Dedifferentiated amniotic fluid mesenchymal stem cell (primary cell): ENCODE measurements at regions not wholly inside any gene's neighbourhood (a gene's known extent, or its start where the extent isn't known, plus 50 kb on each side); places are given as distances from the start of the nearest gene placed in this dataset.
"Not testable (repeated sequence)": the region's sequence is repeated elsewhere in the genome, so short reads cannot be mapped to it uniquely, and the experiment has no call there.

Source experiments
- DNase-seq: peaks from one replicate; pipeline ENCODE4 v3.0.0-alpha.2; 2016; ENCODE audit errors: extremely low spot score

DNA sequence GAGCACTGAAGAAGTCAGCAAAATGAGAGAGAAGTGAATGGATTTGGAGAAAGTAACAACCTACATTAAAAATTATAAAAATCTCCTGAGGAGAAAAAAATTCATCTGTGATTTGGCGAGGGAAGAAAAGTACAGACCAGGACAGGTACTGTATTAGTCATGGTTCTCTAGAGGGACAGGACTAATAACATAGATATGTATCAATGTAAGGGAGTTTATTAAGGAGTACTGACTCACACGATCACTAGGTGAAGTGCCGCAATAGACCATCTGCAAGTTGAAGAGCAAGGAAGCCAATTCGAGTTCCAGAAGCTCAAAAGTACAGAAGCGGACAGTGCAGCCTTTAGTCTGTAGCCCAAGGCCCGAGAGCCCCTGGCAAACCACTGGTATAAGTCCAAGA is 1004.4 kb upstream of the ALCAM start:
- no peak for DNase-seq

DNA sequence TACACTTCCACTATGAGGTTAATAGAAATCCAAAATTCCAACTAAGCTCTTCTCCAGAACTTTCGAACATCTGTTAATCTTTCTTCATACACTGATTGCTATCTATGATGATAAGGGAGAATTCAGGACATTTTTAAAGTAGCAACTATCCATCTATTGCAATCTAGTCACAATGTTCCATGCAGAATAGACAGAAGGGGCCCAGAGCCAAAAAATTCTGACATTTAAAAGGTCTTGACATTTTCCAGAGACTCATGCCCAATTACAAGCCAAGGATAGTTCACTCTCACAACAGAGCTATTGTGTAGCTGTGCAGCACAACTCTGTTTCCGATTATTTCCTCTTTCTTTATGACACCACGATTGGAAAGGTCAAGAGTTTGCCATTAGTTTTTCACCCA is 999.7 kb upstream of the ALCAM start:
- no peak for DNase-seq

DNA sequence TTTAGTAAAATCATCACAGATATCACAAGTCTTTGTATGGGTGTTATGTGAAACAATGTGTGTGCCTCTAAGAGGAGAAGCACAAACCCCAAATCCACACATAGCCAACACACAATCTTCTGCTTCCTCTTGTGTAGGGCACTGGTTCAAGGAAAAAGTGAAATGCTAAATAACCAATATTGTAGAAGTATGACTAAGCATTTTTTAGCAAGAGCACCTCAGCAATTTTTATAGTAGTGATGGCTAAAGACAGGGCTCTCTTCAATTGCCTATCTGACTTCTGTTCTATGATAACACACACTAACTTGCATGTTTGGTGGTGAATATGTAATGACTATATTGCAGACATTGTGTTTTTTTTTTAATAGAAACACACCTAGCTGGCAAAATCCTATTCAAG is 997.9 kb upstream of the ALCAM start:
- no peak for DNase-seq

DNA sequence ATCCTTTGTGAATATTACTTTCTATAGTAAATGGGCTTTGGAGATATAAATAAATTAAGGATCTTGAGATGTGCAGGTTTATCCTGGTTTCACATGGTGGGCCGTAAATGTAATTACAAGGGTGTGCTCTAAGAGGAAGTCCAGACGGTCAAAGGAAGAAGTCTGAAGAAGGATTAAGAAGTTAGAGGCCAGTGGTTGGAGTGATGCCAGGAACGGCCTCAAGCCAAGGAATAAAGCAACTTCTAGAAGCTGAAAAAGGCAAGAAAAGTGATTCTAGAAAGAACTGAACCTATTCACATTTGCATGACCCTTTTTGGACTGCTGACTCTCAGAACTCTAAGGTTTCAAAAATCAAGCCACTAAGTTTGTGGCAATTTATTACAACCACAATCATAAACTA is 981.3 kb upstream of the ALCAM start:
- no peak for DNase-seq

DNA sequence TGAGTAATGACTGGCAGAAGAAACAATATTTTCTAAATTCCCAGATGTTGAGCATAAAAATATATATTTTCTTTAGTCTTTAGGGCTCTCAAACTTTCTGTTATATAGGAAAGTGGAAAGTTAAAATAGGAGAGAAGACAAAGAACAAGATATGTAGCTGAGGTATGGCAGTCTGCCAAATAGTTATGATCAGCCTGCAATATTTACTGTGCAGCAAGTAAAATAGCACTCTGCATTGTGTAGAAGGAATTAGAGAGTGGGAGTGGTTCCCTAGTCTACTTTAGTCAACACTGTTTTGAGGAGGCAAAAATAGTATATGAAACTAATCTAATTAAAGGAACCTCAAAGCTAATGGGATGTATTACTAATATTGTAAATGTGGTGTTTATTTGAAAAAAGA is 978.1 kb upstream of the ALCAM start:
- peak; percentile 43 for DNase-seq

DNA sequence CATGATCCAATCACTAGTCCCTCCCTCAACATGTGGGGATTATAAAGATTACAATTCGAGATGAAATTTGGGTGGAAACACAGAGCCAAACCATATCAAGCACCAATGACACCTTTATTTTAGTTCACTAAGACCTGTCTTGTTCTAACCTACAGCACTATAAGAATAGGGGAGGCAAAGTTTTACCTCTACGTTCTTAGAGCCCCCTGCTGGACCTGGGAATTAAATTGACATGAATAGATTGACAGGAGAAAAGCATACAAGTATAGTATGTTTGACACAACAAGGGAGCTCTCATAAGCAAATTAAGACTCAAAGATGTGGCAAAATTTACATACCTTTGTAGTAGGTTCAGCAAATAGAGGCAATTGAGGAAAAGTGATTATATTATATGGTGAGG is 974.4 kb upstream of the ALCAM start:
- no peak for DNase-seq

DNA sequence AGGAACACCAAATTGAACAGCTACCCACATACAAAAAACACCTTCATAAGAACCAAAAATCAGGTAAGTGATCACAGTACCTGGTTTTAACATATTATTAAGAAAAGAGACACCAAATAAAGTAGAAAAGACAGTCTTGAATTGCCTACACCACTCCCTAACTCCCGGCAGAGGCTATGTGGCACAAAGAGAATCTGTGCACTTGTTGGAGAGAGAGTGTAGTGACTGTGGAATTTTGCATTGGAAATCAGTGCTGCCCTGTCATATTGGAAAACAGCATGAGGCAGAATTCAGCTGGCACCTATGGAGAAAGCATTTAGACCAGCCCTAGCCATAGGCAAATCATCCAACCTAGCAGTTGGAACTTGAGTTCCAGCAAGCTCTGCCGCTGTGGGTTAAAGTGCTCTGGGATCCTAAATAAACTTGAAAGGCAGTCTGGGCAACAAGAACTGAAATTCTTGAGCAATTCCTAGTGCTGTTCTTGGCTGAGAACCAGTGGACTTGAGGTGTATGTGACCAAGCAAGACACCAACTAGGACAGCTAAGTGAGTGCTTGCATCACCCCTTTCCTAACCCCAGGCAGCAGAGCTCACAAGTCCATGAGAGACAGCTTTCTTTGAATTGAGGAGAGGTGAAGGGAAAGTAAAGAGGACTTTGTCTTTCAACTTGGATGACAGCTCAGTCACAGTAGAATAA is 969.6 kb upstream of the ALCAM start:
- DNase-seq: no peak

DNA sequence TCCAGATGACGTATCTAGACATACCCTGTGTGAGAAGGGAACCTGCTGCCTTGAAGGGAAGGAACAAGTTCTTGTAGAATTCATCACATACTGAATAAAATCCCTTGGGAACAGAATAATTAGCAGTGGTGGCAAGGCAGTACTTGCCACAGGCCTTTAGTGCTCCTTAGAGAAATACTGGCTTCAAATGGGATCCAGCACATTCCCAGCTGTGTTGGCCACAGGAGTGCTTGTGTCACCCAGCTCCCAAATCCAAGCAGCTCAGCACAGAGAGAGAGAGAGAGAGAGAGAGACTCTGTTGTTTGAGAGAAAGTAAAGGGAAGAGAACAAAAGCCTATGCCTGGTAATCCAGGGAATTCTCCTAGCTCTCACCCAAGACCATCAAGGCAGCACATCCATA is 969.0 kb upstream of the ALCAM start:
- DNase-seq: no peak

DNA sequence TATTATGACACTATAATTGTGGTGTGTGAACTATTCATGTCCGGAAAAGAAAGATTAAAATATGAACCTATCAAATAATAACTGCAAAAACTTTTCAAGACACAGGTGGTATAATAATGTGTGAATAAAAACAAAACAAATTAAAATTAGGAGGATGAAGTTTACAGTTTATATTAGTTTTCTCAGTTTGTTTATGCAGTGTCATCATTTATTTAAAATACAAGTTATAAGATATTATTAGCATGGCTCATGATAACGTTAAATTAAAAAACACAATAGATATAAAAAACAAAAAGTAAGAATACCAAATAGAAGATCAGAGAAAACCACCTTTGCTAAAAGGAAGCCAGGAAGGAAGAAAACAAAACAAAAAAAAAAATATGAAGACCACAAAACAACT is 963.8 kb upstream of the ALCAM start:
- DNase-seq: no peak

DNA sequence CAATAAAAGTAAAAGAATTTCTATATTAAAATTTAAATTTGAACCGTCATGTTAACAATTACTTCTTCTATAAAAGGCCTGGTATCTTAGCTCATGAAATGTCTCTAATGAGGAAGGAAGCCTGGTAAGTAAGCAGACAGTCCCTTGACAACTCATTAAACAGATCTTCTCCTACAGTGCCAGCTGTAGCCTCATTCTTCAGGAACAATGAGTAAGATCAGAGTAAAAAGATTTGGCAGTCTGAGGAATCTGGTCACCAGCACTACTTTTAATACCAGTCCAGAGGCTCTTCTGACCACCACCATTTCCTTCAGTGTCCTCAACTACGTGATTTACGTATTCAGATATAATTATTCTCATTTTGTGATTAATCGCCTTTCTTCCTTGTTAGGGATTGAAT is 955.0 kb upstream of the ALCAM start:
- no peak for DNase-seq

DNA sequence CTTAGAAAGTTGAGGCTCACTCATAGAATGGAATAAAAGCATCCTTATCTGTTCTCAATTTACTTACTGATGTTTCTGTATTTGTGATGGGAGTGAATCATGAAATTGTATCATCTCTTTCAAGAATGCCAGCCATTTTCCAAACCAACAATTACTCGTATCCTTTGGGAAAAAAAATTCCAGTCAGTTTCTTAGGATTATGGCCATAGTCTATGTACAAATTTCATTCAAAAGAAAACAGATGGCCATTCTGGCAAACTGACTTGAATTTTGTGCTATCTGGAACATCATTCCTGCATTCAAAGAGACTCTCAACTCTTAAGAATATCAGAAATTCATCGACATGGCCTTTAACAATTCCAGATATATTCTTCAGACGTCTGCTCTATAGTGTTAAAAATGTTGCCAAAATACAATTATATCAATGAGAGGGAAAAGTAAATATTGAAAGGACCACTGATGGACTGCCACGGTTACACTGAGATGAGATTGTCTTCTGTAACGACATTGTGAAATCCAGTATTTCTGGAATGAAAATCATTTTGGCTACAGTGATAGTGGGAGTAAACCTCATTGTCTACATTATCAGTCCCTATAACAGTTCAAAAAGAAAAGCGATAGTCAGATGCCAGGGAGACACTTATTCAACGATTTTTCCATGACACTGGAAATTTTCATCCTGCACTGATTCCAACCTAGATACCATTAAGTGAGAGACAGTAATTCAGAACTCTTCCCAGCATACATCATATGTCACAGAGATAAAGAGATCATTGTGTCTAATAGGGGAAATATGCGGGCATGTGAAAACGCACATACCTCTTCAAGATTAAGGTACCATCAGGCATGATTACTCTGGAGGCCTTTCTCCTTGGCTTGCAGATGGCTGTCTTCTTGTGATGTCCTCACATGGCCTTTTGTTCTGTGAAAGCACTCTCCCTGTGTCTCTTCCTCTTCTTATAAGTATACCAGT is 953.8 kb upstream of the ALCAM start:
- no peak for DNase-seq

DNA sequence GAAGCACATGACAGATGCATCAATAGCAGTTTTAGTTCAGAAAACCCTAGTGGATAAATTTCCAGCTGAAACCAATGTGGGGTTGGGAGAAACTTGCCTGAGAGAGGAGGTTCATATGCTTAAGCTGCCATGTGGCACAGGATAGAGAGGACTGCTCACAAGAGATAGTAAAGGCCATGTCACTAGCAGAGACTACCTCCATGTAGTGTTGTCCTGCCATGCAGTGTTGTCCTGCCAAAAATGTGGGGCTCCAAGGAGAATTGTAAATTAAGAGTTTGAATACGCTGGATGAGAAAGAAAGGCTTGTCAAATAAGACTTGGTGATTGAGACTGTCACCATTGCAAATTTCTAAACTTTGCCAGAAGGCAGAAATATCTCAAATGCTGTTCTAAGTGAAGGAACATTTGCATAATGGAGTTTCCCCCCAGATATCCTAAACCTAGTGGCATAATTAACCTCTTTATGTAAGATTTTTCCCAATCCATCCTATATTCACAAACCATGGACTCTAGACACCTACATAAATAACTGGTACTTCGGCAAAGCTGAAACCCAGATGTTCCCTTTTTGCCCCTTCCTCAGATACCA is 938.3 kb upstream of the ALCAM start:
- no peak for DNase-seq

DNA sequence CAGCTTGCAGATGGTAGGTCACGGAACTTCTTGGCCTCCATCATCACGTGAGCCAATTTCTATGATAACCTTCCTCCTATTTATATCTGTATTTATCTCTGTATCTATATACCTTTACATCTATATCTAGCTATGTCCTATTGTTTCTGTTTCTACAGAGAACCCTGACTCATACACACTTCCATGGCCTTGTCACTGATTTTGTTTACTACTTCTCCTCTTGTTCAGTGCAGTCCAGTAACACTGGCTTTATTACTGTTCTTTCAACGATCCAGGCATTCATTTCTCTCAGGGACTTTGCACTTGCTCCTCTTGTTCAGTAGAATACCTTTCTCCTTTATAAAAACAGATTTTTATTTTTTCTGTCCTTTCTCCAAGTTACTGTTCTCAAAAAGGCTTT is 937.0 kb upstream of the ALCAM start:
- no peak for DNase-seq

DNA sequence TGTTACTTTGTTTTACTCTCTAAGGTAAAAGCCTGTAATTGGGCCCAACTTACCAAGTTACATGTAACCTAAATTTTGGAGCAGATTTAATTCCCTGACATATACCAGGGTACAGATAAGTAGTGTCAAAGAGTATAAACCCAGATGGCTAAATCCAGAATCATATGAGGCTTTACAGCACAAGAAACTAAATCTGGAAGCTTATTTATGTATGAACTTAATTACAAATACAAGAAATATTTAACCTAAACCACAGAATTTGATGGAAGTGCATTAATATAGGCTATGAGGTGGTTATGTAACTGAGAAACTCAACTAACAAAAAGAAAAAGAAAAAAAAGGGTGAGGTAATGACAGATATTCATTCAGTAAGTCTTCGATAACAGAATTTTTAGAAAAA is 930.2 kb upstream of the ALCAM start:
- DNase-seq: no peak

DNA sequence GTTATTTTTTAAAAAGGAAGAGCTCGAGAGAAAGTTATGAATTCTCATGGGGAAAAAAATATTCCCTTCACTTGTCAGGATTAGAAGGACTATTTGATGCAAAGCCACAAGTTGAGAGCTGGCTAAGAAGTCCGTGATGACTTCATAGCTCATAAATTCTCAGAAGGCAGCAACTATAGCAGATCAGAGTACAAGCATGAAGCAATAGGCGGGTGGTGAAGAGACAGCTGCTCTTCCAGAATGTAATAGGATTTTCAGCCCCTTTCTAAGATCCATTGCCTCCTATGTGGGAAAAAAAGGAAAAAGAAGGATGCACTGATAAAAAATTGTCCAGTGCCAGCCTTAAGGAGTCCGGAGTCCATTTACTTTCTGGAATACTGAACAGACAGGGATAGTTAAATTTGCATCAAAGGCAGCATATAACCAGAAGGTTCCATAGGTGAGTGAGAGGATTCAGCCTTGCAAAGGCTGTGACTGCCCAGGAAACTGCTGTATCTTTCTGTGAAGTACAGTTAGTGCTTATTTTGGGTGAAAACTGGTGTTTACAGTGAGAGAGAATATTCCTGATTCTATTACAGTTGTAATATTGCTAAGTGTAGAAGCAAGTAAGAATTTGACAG is 929.5 kb upstream of the ALCAM start:
- peak; percentile 91 for DNase-seq

DNA sequence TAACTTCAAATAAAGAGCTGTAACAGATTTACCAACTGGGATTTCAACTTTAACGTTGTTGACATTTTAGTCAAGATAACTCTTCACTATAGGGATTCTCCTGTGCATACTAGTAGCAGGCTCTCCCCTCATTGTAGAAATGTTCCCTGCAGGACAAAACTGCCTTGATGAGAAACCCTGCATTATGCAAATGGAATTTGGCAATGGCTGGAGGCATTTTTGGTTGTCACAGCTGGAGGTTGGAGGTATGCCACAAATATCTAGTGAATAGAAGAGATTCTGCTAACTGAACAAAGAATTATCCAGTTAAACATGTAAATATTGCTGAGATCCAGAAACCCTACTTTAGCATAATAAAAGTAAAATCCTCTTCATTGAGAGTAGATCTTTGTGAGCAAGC is 928.8 kb upstream of the ALCAM start:
- DNase-seq: peak; percentile 59

DNA sequence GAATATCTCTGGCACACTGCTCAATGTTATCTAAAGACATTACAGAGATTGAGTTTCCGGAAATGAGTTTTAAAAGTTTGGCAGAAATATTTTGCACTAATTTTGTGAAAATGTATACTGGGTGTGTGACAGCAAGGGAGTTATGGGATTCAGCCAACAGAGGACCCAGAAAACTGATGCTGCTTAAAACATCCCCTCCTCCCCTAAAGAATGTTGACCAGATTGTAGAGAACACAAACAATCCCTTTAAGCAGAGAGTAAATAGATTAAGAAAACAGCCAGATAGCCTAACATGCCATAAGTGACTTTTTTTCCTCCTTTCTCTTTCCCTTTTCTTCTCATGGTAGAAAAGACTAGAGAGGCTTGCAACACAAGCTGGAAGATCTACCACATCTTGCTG is 928.0 kb upstream of the ALCAM start:
- DNase-seq: no peak

DNA sequence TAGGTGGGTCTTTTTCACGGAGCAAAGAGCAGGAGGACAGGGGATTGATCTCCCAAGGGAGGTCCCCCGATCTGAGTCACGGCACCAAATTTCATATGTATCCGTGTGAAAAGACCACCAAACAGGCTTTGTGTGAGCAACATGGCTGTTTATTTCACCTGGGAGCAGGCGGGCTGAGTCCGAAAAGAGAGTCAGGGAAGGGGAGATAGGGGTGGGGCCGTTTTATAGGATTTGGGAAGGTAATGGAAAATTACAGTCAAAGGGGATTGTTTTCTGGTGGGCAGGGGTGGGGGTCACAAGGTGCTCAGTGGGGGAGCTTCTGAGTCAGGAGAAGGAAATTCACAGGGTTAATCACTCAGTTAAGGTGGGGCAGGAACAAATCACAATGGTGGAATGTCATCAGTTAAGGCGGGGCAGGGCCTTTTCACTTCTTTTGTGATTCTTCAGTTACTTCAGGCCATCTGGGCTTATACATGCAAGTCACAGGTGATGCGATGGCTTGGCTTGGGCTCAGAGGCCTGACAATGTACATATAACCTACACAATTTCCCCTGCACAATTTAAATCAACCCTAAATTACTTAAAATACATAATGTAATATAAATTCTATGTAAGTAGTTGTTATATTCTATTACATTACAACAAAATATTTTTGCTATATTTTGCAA is 921.3 kb upstream of the ALCAM start:
- not testable (repeated sequence) for DNase-seq

DNA sequence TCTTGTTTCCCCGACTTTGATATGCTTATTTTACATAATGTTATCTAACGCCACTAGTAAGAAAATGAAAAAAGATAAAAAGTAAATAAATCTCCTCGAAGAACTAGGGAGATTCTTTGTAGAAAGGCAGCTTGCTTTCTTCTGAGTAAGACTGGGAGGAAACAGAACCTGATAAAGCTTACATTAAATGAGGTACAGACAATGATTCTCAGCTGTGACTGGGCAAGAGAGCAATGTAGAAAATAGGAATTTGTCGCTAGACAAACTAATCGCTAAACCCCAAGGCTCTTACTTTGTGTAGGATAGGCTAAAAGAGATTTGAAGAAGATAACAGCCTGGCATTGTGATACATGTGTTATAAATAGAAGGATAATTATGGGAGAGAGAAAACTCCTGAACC is 919.0 kb upstream of the ALCAM start:
- DNase-seq: no peak

DNA sequence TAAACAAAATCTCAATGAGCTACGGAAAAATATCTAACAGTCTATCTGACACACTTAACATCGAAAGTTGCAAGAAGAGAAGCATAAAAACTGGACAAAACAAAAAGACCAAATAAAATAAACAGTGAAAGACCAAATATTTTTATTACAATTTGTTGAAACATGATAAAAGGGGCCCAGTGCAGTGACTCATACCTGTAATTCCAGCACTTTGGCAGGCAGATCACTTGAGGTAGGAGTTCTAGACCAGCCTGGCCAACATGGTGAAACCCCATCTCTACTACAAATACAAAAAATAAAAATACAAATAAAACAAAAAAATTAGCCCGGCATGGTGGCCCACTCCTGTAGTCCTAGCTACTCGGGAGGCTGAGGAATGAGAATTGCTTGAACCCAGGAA is 914.0 kb upstream of the ALCAM start:
- no peak for DNase-seq

DNA sequence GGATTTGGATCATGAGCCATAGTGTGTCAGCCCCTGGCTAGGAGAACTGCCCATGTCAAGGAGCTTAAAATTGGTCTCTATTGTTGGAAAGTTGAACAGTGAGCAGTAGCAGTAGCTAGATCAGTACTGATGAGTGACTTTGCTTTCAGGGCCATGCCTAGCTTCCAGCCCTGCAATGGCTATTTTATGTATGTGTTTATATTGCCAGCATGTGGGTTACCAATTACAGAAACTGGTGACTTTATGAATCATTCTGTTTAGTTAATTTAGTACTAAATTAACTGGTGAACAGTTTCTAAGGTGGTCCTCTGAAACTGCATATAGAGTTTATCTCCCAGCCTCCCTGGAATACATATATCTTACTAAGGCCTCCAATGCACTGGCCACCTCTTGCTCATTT is 908.1 kb upstream of the ALCAM start:
- no peak for DNase-seq
